ENCODE measurements at regions not wholly inside any gene's neighbourhood (a gene's known extent, or its start where the extent isn't known, plus 50 kb on each side); places are given as distances from the start of the nearest gene placed in this dataset.

- intact Hi-C loops (cut with DNase I): no loop called here
- no peak overlapping the region for H3K4me3 ChIP-seq
- 61% methylated on average over 4 of the region's 4 CpGs for WGBS
- no peaks in the 10 kb centered on the region for H3K36me3 ChIP-seq
- H3K4me1 ChIP-seq (replicated peaks): no peaks in the 10 kb centered on the region
- H3K27ac ChIP-seq: no peak overlapping the region
- no peak for DNase-seq (ENCODE audit: low spot score)
- no peak for TF ChIP-seq POLR2AphosphoS5 (IDR thresholded peaks at IDR 0.05)
- TF ChIP-seq, protein P1, sequence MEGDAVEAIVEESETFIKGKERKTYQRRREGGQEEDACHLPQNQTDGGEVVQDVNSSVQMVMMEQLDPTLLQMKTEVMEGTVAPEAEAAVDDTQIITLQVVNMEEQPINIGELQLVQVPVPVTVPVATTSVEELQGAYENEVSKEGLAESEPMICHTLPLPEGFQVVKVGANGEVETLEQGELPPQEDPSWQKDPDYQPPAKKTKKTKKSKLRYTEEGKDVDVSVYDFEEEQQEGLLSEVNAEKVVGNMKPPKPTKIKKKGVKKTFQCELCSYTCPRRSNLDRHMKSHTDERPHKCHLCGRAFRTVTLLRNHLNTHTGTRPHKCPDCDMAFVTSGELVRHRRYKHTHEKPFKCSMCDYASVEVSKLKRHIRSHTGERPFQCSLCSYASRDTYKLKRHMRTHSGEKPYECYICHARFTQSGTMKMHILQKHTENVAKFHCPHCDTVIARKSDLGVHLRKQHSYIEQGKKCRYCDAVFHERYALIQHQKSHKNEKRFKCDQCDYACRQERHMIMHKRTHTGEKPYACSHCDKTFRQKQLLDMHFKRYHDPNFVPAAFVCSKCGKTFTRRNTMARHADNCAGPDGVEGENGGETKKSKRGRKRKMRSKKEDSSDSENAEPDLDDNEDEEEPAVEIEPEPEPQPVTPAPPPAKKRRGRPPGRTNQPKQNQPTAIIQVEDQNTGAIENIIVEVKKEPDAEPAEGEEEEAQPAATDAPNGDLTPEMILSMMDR (IDR thresholded peaks at IDR 0.05): no peak
- no peaks in the 10 kb centered on the region for H3K27me3 ChIP-seq (replicated peaks; ENCODE audit: insufficient read depth)
- H3K9me3 ChIP-seq: no peaks in the 10 kb centered on the region
These were observed 84.6 kb downstream of the CH25H start for GRCh38 chr10:89122433-89123051.

DNA sequence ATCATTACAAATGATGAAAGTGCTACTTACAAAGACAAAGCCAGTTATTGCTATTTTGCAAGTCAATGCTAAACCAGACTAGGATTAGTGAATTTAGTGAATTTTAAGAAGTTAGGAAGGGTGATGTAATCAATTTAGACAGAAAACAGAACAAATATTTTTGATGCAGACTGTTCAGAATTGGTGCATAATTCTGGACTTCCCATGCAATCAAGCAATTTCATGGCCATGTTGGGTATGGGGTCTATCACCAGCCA lies 85.4 kb downstream of the CH25H start:
- no peaks in the 10 kb centered on the region for H3K9me3 ChIP-seq
- no peaks in the 10 kb centered on the region for H3K4me1 ChIP-seq (replicated peaks)
- H3K36me3 ChIP-seq: no peaks in the 10 kb centered on the region
- intact Hi-C loops (cut with DNase I): no loop called here
- H3K4me3 ChIP-seq: no peak overlapping the region
- no peaks in the 10 kb centered on the region for H3K27me3 ChIP-seq (replicated peaks; ENCODE audit: insufficient read depth)
- DNase-seq (ENCODE audit: low spot score): no peak
- no peak overlapping the region for H3K27ac ChIP-seq
- no peak for TF ChIP-seq POLR2A (IDR thresholded peaks at IDR 0.05)
- TF ChIP-seq POLR2AphosphoS5 (IDR thresholded peaks at IDR 0.05): no peak
- TF ChIP-seq, protein P1 (IDR thresholded peaks at IDR 0.05): no peak

DNA sequence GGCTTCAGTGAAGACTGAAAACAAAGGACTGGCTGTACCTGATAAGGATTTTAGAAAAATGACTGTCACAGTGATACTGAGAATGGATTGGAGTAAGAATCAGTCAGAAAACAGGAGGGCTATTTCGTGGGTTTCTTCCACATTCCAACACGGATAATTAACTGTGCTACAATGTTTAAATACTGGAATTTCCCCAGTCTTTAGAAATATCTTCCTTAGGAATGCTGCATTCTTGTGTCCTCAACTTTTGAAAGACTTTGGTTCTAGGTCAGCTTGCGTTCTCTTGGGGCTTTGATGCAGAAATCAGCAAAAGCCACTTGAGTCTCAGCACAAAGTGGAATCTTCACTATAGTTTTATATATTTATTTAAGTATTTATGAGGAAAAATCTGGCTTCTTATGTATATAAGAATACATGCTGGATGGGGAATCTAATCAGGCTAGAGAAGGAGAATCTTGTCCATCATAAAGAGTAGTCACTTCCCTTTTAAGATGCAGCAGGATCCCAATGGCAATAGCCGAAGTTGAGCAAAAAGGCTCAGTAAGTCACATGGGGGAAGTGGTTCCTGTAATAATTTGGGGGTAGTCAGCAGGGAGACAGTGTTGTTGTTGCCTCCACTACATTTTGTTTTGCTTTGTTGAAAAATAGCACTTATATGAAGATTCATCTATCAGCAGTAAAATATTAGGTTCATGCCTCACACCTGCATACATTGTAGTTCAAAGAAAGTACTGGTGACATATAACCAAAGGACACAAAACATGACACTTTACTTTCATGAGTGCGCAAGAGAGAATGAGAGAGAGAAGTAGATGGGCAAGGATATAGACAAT lies 86.0 kb downstream of the CH25H start:
- H3K27ac ChIP-seq: no peak overlapping the region
- intact Hi-C loops (cut with DNase I): no loop called here
- H3K4me3 ChIP-seq: no peak overlapping the region
- DNase-seq (ENCODE audit: low spot score): no peak
- no peaks in the 10 kb centered on the region for H3K27me3 ChIP-seq (replicated peaks; ENCODE audit: insufficient read depth)
- H3K9me3 ChIP-seq: no peaks in the 10 kb centered on the region
- WGBS: 90% methylated on average over 5 of the region's 5 CpGs
- TF ChIP-seq, protein P1 (IDR thresholded peaks at IDR 0.05): no peak
- TF ChIP-seq POLR2A (IDR thresholded peaks at IDR 0.05): no peak
- TF ChIP-seq POLR2AphosphoS5 (IDR thresholded peaks at IDR 0.05): no peak
- H3K4me1 ChIP-seq (replicated peaks): no peaks in the 10 kb centered on the region
- no peaks in the 10 kb centered on the region for H3K36me3 ChIP-seq

DNA sequence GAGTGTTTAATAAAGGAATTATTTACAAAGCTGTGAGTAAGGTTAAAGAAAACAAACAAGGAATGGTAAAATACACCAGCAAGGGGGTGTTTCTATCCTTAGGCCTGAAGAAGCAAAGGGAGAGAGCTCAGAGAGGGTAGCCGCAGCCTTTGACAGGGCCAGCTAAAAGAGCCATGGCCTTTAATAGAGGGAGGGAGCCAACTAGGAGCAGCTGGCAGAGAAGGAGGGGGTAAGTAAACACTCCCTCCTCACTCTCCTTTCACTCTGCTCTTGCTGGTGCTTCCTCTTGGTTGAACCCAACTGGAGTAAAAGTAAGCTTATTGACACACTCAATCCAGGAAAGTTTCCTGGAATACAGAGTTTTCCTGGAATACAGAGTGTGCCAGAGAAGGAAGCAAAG lies 87.5 kb downstream of the CH25H start:
- no peak for DNase-seq (ENCODE audit: low spot score)
- Histone ChIP-seq H3K36me3 (no peaks in the 10 kb centered on the region), H3K4me1 (replicated peaks) (no peaks in the 10 kb centered on the region), H3K27ac (no peak overlapping the region), H3K4me3 (no peak overlapping the region), H3K9me3 (no peaks in the 10 kb centered on the region), H3K27me3 (replicated peaks; ENCODE audit: insufficient read depth) (no peaks in the 10 kb centered on the region)
- intact Hi-C loops (cut with DNase I): no loop called here
- 96% methylated on average over 1 of the region's 1 CpG for WGBS
- TF ChIP-seq, protein P1 (IDR thresholded peaks at IDR 0.05): no peak
- TF ChIP-seq POLR2A (IDR thresholded peaks at IDR 0.05) (no peak), POLR2AphosphoS5 (IDR thresholded peaks at IDR 0.05) (no peak)

GRCh38 chr10:89118091-89118490 lies 89.0 kb downstream of the CH25H start:
- H3K36me3 ChIP-seq: no peaks in the 10 kb centered on the region
- no peaks in the 10 kb centered on the region for H3K27me3 ChIP-seq (replicated peaks; ENCODE audit: insufficient read depth)
- no peak for TF ChIP-seq POLR2AphosphoS5 (IDR thresholded peaks at IDR 0.05)
- TF ChIP-seq, protein P1 (IDR thresholded peaks at IDR 0.05): no peak
- TF ChIP-seq POLR2A (IDR thresholded peaks at IDR 0.05): no peak
- WGBS: 18% methylated on average over 1 of the region's 1 CpG
- no peak overlapping the region for H3K27ac ChIP-seq
- intact Hi-C loops (cut with DNase I): no loop called here
- no peak for DNase-seq (ENCODE audit: low spot score)
- no peaks in the 10 kb centered on the region for H3K9me3 ChIP-seq
- no peak overlapping the region for H3K4me3 ChIP-seq
- H3K4me1 ChIP-seq (replicated peaks): no peaks in the 10 kb centered on the region
